HS-27A (cell line): ENCODE measurements at regions not wholly inside any gene's neighbourhood (a gene's known extent, or its start where the extent isn't known, plus 50 kb on each side); places are given as distances from the start of the nearest gene placed in this dataset.
"Not testable (repeated sequence)": the region's sequence is repeated elsewhere in the genome, so short reads cannot be mapped to it uniquely, and the experiment has no call there.

Experiments used
- DNase-seq: peaks from one replicate; pipeline ENCODE4 v3.0.0-alpha.2; 2012; ENCODE audit warnings: low read depth, missing footprints

DNA sequence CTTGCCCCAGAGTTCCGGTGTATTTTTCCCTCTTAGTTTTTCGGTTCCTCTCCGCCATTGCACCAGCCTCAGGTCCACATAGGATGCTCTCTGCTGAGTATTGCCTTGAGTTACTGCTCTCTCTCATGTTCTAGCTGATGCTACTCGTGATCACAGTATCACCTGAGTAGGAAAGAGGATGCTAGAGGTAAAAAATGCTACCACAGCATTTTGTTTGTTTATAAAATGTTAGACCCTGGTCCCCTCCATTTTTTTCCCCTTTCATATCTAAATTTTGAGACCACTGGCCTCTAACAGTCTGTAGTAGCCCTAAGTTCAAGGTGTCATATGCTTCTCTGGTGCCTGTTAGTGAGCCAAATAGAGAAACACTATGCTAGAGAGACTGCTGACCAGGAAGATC lies 175.5 kb downstream of the OR2B2 start:
- no peak for DNase-seq

DNA sequence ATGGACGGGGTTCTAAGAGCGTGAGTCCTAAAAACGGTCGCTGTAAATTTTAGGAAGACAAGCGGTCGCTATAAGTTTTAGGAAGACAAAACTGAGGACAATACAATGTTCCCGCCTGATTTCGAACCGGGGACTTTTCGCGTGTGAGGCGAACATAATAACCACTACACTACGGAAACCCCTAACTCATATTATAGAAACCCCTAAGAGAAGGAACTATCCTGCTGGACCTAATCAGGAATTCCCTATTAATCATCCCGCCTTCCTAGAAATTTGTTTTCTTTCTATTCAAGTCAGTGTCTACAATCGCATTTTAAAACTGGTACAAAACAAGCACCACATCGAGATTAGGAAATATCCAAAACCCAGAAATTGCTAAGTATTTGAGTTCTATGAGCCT lies 183.8 kb downstream of the OR2B2 start:
- no peak for DNase-seq

DNA sequence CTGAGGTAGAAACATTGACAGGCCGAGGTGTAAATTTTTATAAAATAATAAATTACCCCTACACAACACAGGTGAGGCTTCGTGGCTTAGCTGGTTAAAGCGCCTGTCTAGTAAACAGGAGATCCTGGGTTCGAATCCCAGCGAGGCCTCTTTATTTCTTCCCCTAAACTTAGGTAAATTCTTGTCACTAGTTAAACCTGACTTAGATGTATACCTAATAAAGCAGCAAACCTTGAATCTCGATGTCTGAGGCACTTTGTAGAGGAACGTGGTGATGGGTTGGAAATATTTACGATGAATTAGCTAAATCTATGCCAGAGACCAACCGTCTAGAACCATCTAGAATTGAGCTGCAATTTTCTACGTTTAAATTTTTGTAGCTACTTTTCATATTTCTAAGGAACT lies 185.6 kb downstream of the OR2B2 start:
- DNase-seq = no peak

DNA sequence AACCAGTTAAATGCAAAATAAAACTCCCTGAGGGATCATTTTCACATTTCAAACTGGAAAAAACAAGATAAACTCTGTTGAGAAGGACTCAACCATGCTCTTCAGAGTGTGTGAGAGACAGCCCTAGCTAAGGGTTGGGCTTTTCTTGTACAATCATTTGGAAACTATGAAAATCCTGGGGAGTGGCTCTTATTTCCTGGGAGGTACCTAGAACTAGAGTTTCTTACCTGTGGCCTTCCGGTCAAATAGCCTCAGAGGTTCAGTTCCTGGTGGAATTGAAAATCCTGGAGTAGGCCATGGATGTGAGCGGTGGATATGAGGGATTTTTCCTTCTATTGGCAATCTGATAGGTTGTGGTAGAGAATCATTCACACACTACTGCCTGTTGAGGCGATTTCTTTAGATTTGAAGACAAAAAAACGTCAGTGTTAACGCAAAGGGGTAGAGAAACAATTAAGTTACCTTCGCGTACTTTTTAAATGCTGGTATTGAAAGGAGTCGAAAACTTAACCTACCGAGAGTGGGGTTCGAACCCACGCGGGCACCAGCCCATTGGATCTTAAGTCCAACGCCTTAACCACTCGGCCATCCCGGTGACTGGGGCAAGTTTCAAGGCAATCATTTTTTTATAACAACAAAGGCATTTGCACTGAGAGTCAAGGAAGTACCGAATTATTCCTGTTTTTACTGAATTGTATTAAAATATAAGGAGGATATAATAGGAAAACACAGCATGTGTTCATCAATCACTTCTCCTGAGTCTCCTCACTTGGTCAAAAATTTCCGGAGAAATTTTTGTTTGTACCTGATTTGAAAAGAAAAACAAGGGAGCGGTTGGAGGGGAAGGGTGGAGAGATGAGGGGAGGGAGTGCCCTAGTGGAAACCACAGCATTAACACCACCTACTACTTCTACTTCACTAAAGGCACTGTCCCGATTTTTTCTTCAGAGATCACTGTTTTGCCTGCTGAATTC lies 191.3 kb downstream of the OR2B2 start:
- DNase-seq = peak; percentile 79

DNA sequence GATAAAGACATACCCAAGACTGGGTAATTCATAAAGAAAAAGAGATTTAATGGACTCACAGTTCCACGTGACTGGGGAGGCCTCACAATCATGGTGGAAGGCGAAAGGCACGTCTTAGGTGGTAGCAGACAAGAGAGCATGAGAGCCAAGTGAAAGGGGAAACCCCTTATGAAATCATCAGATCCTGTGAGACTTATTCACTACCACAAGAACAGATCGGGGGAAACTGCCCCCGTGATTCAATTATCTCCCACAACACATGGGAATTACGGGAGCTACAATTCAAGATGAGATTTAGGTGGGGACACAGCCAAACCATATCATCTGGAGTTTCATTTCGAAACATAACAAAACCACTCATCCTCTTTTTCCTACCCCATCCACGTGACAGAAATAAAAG lies 193.2 kb downstream of the OR2B2 start:
- DNase-seq = not testable (repeated sequence)

DNA sequence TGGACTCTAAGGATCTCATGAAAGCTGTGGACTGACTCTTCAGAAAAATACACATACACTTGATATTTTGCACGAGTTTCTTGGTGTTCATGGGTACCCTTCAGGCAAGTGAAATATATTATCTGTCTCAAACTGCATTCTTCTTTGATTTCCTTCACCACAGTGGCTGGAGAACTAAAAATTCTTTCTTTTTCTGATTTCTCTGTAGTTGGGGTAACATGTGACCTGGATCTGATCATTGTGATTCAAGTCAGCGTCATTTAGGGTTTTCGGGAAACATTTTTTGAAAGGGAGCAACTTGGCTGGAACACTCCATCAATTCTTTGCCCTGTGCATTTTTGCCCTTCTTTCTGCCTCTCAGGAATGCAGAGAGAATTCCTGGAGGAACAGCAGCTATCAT lies 205.8 kb downstream of the OR2B2 start:
- no peak for DNase-seq

DNA sequence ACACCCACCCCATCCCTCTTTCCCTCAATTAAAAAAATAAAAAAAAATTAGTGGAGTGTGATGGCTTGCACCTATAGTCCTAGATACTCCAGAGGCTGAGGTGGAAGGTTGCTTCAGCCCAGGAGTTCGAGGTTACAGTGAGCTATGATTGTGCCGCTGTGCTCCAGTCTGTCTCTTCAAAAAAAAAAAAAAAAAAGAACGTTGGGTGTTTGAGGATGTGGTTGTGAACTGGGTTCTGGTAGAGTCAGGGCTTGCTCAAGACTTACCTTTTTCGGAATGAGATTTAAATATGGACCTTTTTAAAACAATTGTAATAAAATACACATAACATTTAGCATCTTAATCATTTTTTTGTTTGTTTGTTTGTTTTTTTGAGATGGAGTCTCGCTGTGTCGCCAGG lies 211.9 kb downstream of the OR2B2 start:
- DNase-seq = no peak

DNA sequence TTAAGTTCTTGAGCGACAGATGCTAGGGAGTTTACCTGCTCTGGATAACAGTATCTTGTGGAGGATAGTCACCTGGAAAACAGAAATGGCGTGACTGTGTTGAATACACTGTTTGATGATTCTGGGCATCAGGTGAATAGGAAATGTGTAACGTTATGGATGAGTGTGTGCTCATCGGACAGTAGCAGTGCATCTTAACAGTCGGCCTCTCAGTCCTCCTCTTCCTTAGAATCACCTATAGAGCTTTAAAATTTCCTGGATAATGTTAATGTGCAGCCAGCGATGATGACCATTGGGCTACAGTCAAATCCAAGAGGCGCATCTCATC lies 217.7 kb downstream of the OR2B2 start:
- DNase-seq = no peak

DNA sequence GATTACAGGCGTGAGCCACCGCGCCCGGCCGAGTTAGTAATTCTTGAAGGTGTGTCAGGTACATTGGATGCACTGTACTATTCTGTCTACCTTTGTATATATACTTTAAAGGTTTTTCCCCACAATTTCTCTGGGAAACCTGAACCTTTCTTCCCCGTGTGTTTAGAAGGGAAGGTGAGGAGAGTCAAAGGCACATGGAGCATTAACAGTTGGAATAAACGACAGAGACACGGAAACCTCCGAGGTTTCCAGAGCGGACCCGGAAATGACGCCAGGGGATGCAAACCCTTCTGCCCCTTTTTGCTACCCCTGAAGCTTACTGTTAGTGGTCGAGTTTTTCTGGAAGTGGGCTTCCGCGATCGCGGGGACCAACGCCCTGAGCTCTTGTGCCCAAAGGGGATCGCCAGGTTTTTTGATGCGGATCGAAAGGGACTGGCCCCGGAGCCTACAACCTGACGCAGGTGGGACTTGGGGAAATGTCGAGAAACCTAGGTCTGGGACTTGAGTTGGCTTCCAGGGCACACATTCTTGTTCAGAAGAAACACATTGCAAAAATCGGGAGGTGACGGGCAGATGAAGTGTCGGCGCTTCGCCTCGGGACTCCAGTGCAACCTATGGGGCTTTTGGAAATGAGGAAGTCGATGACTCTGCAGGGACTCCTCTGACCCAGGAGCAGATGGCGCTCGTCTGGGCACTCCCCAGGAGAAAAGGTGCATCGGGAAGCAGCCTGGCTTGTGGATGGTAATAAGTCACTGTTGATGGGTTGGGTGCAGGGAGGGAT lies 218.2 kb downstream of the OR2B2 start:
- no peak for DNase-seq

DNA sequence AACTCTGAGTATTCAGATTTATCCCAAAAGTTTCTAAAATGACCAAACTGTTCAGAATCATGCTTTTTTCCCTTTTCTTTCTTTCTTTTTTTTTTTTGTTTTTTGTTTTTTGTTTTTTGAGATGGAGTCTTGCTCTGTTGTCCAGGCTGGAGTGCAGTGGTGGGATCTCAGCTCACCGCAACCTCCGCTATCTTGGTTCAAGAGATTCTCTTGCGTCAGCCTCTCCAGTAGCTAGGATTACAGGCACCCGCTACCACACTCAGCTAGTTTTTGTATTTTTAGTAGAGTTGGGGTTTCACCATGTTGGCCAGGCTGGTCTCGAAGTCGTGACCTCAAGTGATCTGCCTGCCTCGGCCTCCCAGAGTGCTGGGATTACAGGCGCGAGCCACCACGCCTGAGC lies 219.2 kb upstream of the ZNF184 start:
- not testable (repeated sequence) for DNase-seq

DNA sequence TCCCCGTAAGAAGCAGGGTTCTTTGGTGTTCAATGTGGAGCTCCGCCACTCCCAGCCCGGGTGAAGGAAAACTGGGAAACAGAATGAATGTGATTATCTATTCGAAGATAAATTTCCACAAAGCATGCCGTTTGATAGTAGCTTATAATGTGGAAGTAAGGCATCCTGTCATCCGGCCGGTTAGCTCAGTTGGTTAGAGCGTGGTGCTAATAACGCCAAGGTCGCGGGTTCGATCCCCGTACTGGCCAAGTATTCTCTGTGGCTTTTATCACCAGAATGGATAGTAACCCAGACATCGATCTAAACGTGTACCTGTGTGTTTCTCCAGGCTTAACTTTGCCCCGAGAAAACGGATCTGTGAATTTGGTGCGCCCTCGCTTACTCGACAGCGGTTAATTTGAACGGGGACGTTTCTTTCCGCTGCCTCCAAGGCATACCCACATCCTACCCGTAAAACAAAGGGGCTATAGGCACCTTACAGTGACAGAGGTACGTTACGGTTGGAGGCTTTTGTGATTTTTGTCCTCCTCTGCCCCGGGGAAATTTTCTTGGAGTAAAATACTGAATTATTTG lies 215.2 kb upstream of the ZNF184 start:
- peak; percentile 91 for DNase-seq

DNA sequence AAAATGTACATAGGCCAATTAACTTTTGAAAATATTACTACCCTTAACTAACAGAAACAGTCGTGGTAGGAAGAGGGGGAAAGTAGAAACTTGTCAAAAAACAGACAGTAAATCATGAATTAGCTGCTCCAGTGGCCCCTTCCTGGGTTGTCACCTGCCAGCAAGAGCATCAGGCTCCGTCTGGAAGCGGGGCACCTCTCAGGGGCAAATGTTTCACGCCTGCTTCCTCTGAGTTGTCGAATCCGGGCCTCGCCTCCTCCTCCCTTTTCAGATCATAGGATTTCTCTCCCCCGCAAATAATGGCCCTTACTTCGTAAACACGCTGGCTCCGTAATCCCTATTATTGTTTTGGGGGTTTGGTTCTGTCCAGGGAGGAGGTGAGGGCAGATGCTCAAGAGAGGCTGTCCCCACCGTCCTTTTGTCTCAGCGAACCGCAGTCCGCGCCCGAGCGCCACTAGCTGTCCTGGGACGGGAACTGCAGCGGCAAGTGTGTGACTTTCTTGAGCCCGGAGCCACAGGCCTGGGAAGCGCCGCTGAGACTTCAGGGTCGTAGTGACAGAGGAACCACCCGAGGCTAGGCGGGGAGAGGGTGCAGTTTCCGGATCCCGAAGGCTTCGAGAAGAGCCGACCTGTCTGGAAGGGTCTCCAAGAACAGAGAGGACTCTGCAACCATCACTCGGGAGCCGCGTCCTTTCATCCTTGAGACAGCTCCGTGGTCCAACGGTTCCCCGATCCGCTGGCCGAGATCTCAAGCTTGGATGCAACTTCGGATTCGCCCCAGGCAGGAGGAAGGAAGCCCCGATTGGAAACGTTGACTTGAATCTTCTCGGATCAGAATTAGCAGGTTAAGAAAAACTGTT lies 214.5 kb upstream of the ZNF184 start:
- DNase-seq = peak; percentile 76

DNA sequence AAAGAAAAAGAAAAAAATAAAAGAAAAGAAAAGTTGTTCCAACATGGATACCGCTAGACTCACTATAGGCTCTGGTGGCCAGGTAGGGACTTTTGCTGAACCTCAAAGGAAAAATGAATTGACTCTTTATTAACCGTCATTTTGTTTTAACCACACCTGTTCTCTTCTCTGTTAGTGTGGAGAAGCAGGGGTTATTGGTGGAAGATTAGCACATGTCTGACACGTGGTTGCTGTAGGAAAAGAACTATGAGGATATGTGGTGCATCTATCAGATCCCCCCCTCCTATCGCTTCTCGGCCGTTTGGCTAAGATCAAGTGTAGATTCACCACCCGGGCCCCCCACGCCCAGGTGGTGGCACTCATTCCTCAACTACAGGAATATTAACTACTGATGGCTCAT lies 212.4 kb upstream of the ZNF184 start:
- DNase-seq = no peak

DNA sequence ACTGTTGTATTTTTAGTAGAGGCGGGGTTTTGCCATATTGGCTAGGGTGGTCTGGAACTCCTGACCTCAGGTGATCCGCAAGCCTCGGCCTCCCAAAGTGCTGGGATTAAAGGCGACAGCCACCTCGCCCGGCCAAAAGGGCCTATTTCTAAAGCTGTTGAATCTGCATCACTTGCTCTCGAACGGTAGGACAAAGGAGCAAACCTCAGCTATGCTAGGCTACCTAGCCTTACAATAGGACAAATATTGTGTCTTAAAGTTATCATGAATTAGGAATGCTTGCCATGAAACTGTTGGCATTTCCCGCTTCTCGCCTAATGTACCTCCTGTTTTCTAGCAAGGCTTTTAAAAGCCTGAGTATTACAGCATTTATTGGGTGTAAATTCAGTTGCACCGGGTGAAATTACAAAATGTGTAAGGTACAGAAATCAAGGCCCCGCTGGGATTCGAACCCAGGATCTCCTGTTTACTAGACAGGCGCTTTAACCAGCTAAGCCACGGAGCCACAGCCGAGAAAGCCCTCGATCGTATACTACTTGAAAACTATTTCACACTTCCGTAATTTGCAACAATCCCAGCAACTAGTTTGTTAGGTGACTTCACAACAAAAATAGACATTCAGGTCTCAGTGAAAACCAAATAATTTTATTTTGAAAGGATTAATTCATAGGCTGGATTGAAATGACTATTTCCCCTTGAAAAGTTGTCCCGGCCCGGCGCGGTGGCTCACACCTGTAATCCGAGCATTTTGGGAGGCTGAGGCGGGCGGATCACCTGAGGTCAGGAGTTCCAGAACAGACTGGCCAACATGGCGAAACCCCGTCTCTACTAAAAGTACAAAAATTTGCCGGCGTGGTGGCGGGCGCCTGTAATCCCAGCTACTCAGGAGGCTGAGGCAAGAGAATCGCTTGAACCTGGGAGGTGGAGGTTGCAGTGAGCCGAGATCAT lies 211.6 kb upstream of the ZNF184 start:
- DNase-seq = no peak

DNA sequence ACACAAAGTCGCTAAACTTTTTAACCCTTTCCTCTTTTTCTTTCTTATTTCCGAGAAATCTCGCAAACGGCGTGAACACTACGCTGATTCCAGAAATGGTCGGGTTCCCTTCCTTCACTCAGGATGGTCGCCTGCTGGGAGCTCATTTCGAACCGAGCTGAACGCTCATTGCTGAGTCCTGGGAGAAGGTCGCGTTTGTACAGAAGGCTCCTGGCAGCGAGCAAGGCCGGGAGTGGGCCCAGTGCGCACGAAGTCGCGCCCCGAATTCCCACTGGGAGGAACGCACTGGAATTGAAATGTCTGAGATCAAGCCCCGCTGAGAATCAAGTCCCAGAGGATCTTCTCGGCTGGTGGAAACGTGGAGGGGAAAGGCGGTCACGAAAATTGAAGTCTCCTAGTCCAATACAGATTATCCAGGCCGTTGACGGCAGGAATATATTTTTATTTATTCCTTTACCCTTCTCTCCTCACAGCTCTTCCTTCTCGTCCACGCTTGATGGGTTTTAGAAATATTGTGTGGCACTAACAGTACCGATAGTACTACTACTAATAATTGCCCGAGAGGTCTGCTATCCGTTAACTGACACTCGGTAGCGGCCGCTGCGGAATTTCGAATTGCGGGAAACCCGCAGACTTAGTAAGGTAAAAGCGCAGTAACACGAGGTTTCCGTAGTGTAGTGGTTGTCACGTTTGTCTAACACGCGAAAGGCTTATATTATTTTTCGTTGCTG lies 207.2 kb upstream of the ZNF184 start:
- no peak for DNase-seq

DNA sequence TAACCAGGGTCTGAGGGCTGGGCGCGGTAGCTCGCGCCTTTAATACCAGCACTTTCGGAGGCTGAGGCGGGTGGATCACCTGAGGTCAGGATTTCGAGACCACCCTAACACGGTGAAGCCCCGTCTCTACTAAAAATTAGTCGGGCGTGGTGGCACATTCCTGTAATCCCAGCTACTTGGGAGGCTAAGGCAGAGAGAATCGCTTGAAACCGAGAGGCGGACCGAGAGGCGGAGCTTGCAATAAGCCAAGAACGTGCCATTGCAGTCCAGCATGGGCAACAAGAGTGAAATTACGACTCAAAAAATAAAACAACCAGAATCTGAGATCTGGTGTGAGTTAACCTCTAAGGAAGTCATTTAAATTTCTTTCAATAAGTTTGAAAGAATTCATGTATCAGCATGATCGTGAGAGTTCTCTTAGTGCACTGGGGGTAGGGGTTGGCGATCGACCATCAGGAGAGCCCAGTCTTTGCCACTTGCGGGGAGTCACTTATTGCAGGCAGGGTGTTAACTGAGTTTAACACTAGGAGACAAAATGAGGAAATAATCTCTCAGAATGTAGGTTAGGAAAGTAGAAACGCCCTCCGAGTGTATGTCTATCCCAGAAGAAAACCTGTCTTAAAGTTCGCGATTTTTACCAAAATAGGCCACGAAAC lies 206.5 kb upstream of the ZNF184 start:
- DNase-seq = no peak

DNA sequence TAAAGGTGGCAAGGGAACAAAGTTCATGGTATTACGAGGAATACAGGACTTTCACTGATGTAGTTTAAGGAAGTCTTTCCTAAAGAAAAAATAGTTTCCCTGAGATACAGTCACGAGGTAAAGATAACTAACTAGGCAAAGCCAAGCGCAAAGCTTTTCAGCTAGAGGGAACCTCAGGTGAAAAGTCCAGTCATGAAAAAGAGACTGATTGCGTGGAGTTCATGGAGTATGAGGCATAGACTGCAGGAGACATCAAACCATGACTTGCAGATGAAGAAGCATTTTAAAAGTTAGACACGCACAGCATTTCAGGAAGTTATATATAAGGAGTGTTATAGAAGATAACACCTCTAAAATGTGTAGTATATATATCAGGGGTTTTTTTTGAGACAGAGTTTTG lies 205.6 kb upstream of the ZNF184 start:
- no peak for DNase-seq

DNA sequence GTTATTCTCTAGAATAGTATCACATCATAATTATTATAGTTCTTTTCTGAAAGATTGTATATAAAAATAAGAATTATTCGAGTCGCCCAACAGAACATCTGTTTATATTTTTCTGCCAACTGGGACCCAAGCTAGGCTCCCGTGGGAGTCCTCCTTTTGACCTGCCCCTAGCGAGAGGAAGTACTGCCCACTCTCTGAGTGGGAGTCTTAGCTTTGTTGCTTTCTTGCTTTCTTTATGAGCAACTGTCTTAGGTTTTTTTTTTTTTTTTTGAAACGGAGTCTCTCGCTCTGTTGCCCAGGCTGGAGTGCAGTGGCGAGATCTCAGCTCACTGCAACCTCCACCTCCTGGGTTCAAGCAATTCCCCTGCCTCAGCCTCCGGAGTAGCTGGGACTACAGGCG lies 202.0 kb upstream of the ZNF184 start:
- no peak for DNase-seq

DNA sequence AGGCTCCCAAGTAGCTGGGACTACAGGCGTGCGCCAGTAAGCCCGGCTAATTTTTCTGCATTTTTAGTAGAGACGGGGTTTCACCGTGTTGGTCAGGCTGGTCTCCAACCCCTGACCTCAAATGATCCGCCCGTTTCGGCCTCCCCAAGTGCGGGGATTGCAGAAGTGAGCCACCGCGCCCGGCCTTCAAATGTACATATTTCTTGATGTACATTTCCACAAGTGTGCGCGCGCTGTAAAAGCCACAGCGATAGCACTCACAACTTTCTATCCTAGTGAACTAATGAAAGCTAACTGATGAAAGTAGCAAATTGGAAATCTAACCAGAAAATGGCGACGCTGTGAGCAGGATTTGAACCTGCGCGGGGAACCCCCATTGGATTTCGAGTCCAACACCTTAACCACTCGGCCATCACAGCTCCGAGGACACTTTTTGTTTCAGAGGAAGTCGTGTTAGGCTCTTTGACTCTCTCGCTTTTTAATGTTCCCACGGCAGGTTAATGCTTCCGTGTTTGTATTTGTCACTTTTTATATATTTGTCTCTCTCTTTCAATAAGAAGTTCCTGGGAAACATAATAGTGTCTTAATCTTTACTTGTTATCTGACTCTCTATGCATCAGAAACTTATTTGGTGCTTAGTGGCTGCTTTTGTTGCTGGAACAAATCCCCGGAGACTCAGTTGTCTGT lies 199.4 kb upstream of the ZNF184 start:
- peak; percentile 49 for DNase-seq
